Astrocyte of the cerebellum (primary cell): ENCODE measurements at regions not wholly inside any gene's neighbourhood (a gene's known extent, or its start where the extent isn't known, plus 50 kb on each side); places are given as distances from the start of the nearest gene placed in this dataset.
A peak's percentile ranks its signal among the peaks of the same experiment; 100 is the strongest.
"Not testable (repeated sequence)": the region's sequence is repeated elsewhere in the genome, so short reads cannot be mapped to it uniquely, and the experiment has no call there.

Experiments
- DNase-seq: peaks from one replicate; pipeline ENCODE4 v3.0.0-alpha.2; 2011; ENCODE audit warnings: low read depth
- H3K4me3 ChIP-seq: 2 replicates; pipeline ENCODE4 v1.5.1; 2011; ENCODE audit warnings: mild to moderate bottlenecking, low read depth, low read length, moderate library complexity
- in situ Hi-C: cut with HindIII; loops from 2 replicates; pipeline ENCODE4 v1.10.0; 2017; ENCODE audit warnings: low sequenced_read_pairs
- TF ChIP-seq, protein P1 (sequence below): IDR thresholded peaks from 2 replicates; pipeline ENCODE4 v1.5.1; 2012; ENCODE audit warnings: low read length, low read depth, moderate library complexity, mild to moderate bottlenecking; ENCODE audit errors: missing control alignments

DNA sequence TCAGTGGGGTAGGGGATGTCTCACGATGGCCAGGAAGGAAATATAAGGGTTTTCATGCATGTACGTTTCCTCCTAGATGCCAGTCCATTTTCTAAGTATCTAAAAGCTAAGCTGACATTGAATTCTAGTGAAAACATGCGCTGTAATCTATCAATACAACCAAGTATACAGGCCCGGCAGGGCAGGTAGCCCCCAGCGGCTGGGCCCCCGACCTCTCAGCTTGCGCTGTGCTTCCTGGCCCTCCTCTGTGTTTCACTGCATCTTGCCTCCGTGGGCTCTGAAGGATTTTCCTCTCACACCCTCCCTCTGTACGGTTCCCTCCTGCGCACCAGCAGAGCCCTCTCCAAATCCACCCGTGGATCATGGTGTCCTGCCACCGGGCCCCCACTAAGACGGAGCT, 524.8 kb downstream of the ZNF516 start:
- no peak for DNase-seq
- in situ Hi-C loops: no loop called here
- H3K4me3 ChIP-seq: no peak overlapping the region
- TF ChIP-seq, protein P1, sequence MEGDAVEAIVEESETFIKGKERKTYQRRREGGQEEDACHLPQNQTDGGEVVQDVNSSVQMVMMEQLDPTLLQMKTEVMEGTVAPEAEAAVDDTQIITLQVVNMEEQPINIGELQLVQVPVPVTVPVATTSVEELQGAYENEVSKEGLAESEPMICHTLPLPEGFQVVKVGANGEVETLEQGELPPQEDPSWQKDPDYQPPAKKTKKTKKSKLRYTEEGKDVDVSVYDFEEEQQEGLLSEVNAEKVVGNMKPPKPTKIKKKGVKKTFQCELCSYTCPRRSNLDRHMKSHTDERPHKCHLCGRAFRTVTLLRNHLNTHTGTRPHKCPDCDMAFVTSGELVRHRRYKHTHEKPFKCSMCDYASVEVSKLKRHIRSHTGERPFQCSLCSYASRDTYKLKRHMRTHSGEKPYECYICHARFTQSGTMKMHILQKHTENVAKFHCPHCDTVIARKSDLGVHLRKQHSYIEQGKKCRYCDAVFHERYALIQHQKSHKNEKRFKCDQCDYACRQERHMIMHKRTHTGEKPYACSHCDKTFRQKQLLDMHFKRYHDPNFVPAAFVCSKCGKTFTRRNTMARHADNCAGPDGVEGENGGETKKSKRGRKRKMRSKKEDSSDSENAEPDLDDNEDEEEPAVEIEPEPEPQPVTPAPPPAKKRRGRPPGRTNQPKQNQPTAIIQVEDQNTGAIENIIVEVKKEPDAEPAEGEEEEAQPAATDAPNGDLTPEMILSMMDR: no peak

DNA sequence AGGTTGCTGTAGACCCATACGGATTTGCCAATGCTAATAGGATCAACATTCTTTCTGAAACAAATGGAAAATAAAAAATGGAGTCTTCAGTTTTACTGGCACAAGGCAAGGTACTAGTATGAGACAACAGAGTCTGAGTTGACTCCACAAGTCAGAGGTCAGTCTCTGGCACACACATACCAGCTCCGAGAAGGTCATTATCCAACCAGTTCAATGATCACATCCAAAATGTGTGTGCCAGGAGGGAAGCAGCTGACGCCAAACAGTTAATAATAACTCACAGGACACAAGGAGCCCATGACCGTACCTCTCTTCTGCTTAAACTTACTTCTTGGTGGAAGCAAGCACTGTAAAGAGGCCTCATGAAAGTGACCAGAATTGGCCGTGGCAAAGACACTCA, 528.6 kb downstream of the ZNF516 start:
- H3K4me3 ChIP-seq: no peak overlapping the region
- in situ Hi-C loops: no loop called here
- TF ChIP-seq, protein P1: no peak

DNA sequence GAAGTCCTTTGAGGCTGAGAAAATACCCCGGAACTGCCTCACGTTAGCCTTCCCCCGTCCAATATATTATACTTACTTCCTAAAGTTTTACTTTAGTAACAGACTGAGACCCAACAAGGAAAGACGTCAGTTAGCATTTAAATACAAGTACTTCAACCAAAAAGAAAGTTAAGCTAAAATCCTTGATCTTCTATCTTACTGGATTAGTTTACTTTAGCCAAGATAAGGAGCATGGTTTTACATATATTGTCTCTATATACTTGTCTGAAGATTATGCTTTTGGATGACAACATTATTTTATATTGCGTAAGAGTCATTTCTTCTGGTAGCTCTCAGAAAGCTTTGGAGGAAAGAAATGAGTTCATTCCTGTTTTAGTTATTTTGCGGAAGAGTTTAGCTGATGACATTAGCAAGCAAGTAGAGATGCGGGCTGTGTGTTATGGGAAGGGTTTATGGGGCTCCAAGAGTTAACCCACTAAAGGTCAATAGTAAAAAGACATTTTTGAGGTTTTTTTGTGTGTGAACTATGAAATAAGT, 532.9 kb downstream of the ZNF516 start:
- in situ Hi-C loops: no loop called here
- TF ChIP-seq, protein P1: no peak
- no peak for DNase-seq
- H3K4me3 ChIP-seq: no peak overlapping the region

More for the DNA sequence above, 528.6 kb downstream of the ZNF516 start:
- DNase-seq: no peak

DNA sequence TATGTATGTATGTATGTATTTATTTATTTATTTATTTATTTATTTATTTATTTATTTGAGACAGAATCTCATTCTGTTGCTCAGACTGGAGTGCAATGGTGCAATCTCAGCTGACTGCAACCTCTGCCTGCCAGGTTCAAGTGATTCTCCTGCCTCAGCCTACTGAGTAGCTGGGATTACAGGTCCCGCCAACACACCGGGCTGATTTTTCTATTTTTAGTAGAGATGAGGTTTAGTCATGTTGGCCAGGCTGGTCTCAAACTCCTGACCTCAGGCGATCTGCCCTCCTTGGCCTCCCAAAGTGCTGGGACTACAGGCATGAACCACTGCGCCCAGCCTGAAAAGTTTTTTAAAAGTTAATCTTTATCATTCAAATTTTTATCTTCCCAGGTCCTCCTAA, 532.9 kb upstream of the SMIM21 start:
- DNase-seq, H3K4me3 ChIP-seq, in situ Hi-C loops: not testable (repeated sequence)

DNA sequence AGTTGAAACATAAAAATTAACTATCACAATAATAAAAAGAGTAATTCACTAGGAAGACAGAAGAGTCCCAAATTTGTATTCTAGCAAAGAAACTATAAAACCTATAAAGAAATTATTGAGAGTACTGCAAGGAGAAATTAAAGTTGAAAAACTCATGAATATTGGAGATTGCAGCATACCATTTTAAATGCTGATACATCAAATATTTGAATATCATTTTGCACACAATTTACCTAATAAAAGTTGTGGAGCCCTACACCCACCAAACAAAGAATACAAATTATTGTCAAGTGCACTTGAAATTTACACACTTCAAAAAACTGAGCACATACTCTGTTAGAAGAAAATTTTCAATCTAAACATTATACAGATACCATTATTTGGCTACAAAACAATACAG, 531.6 kb upstream of the SMIM21 start:
- TF ChIP-seq, protein P1: no peak
- DNase-seq: no peak
- in situ Hi-C loops: no loop called here
- no peak overlapping the region for H3K4me3 ChIP-seq

DNA sequence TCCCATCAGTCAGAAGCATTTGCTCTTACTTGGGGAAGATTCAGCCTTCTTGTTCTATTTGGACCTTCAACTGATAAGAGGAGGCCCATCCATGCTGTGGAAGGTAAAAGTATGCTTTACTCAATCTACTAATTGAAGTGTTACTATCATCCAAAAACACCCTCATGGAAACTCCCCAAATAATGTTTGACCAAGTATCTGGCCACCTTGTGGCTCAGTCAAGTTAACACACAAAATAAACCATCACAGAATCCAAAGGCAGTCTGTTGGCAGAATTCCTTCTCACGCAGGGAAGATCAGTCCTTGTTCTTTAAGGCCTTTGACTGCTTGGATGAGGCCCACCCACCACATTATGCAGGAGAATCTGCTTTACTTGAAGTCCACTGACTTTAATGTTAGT, 531.2 kb upstream of the SMIM21 start:
- TF ChIP-seq, protein P1: peak; percentile 17
- in situ Hi-C loops: no loop called here
- no peak overlapping the region for H3K4me3 ChIP-seq
- no peak for DNase-seq

DNA sequence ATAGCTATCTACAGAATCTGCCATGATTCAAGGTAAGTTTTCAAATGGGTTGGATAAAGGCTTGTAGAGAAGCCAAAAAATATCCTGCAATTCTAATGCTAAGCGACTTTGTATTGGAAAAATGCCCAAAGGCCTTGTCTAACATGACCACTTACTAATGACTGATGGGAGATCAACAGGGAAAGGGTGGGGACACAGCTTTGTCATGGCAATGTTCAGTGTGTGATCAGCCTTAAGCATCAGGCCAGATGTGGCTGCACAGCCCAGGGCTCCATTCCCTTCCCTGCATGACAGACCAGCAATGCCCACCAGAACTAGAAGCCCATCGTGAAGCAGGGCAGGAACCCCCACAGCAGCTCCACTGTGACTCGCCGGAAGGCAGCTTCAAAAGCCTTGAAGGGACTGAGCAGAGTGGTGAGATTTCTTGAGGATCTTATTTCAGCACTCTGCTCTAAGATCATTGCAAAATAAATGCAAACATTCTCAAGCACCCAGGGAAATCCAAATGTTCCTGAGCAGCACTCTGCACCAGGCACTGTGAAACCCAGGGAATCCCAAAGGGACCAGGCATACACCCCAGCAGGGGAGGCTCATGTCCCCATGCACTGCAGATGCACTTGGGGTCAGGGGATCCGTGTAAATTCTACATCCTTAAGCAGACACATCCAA, 517.9 kb upstream of the SMIM21 start:
- H3K4me3 ChIP-seq: no peak overlapping the region
- DNase-seq: no peak
- TF ChIP-seq, protein P1: no peak
- in situ Hi-C loops: no loop called here
